Mucosa of descending colon (tissue), 3 donors: ENCODE measurements at regions not wholly inside any gene's neighbourhood (a gene's known extent, or its start where the extent isn't known, plus 50 kb on each side); places are given as distances from the start of the nearest gene placed in this dataset.

Experiments
- ATAC-seq: fragments of 200-7000 bp; cut with Tn5 transposase; one replicate; pipeline ENCODE4 v1.9.1; 2020; ENCODE audit warnings: mild to moderate bottlenecking, moderate library complexity
- DNase-seq, 3 donors: peaks; one replicate each; pipeline ENCODE4 v3.0.0-alpha.2; 2020
- H3K36me3 ChIP-seq: fragments of 200-600 bp; one replicate; pipeline ENCODE4 v1.8.0; 2021; ENCODE audit warnings: low read depth, mild to moderate bottlenecking
- H3K4me1 ChIP-seq: fragments of 200-600 bp; one replicate; pipeline ENCODE4 v1.8.0; 2021; ENCODE audit warnings: low read depth, mild to moderate bottlenecking
- H3K4me3 ChIP-seq: fragments of 200-600 bp; one replicate; pipeline ENCODE4 v1.8.0; 2021; ENCODE audit warnings: mild to moderate bottlenecking
- H3K9me3 ChIP-seq: fragments of 200-600 bp; one replicate; pipeline ENCODE4 v1.8.0; 2021; ENCODE audit warnings: mild to moderate bottlenecking
- CTCF ChIP-seq: fragments of 200-600 bp; IDR thresholded peaks from one replicate; pipeline ENCODE4 v1.8.0; 2022; ENCODE audit warnings: antibody characterized with exemption, mild to moderate bottlenecking
- intact Hi-C, 2 donors: fragments of 100-400 bp; cut with DNase I in 1 of 2; cut with micrococcal nuclease in 1 of 2; formaldehyde crosslinking; loops; one replicate each; pipeline versions ENCODE4 v1.11.0 to v1.11.1; 2022; cut with DNase I, micrococcal nuclease
- donor health status: DM: no; HTN: no; CAD: no; lungs with moderate emphysema.
- donor health status: DM: no; HTN: no; CAD: no.
- donor health status: DM: no; HTN: yes; CAD: no.

GRCh38 chr6:24072038-24072746 is 53.8 kb upstream of the NRSN1 start:
- Histone ChIP-seq H3K36me3 (no peaks in the 10 kb centered on the region), H3K9me3 (no peaks in the 10 kb centered on the region), H3K4me1 (no peaks in the 10 kb centered on the region), H3K4me3 (no peak overlapping the region)
- DNase-seq (no peak), ATAC-seq (no peak)
- no peak for TF ChIP-seq CTCF
- intact Hi-C loops = no loop called here

GRCh38 chr6:24076011-24076410 is 50.0 kb upstream of the NRSN1 start:
- H3K4me1 ChIP-seq = no peaks in the 10 kb centered on the region
- H3K9me3 ChIP-seq = no peaks in the 10 kb centered on the region
- ATAC-seq = no peak
- DNase-seq = no peak
- no peak for TF ChIP-seq CTCF
- H3K36me3 ChIP-seq = no peaks in the 10 kb centered on the region
- H3K4me3 ChIP-seq = no peak overlapping the region
- intact Hi-C loops = no loop called here
